H1 (cell line): ENCODE measurements at regions not wholly inside any gene's neighbourhood (a gene's known extent, or its start where the extent isn't known, plus 50 kb on each side); places are given as distances from the start of the nearest gene placed in this dataset.

Experiments used
- CTCF ChIA-PET: fragments of 300-600 bp; sonication (Branson Sonifier 250); formaldehyde crosslinking; loops from one replicate; lab custom pipeline; 2021; ENCODE audit not compliant: partially characterized antibody; lab: Charles Lee
- POLR2A ChIA-PET: fragments of 300-600 bp; sonication (Branson Sonifier 250); formaldehyde crosslinking; loops from one replicate; lab custom pipeline; 2021; ENCODE audit warnings: inconsistent platforms; ENCODE audit not compliant: partially characterized antibody; lab: Charles Lee
- DNase-seq, 2 experiments: peaks; one replicate each; pipeline versions ENCODE4 v3.0.0 to v3.0.0-alpha.2; 2010 to 2022; ENCODE audit warnings: low spot score in 2 of 2, low read depth in 1 of 2, mixed read lengths in 1 of 2
- FAIRE-seq: peaks from 2 replicates; lab custom pipeline; 2011; peaks lifted over from hg19 to GRCh38; lab: Jason Lieb, UNC
- H2AFZ ChIP-seq: 2 replicates; pipeline ENCODE4 v1.8.1; 2012; ENCODE audit warnings: low read length, inconsistent platforms
- H2AK5ac ChIP-seq: 2 replicates; pipeline ENCODE4 v1.6.1; 2013; ENCODE audit warnings: low read depth, low read length
- H2BK120ac ChIP-seq: replicated peaks from 2 replicates; pipeline ENCODE3; 2013; ENCODE audit warnings: low read depth, low read length, inconsistent platforms
- H2BK12ac ChIP-seq: 2 replicates; pipeline ENCODE4 v1.6.1; 2013; ENCODE audit warnings: low read depth, low read length
- H2BK15ac ChIP-seq: 2 replicates; pipeline ENCODE4 v1.6.1; 2013; ENCODE audit warnings: low read length
- H2BK20ac ChIP-seq: 2 replicates; pipeline ENCODE4 v1.6.1; 2013; ENCODE audit warnings: low read length
- H2BK5ac ChIP-seq: 2 replicates; pipeline ENCODE4 v1.6.1; 2013; ENCODE audit warnings: low read depth, low read length
- H3K14ac ChIP-seq: 2 replicates; pipeline ENCODE4 v1.6.1; 2013; ENCODE audit warnings: inconsistent platforms; ENCODE audit not compliant: insufficient read length
- H3K18ac ChIP-seq: 2 replicates; pipeline ENCODE4 v1.6.1; 2013; ENCODE audit warnings: low read length; ENCODE audit errors: extremely low read depth
- H3K23ac ChIP-seq: 2 replicates; pipeline ENCODE4 v1.6.1; 2013; ENCODE audit warnings: inconsistent platforms; ENCODE audit not compliant: insufficient read length
- H3K23me2 ChIP-seq: 2 replicates; pipeline ENCODE4 v1.6.1; 2013; ENCODE audit warnings: low read depth, low read length
- H3K27ac ChIP-seq: 2 replicates; pipeline ENCODE4 v1.6.1; 2011; ENCODE audit warnings: low read depth, low read length, inconsistent platforms
- H3K27me3 ChIP-seq, 4 experiments: replicated peaks in 1 of 4; 1 replicate in 1 of 4; 2 replicates in 3 of 4; pipeline versions ENCODE4 v1.6.1 to v1.8.1; 2011 to 2013; ENCODE audit warnings: low read length in 3 of 4, mild to moderate bottlenecking in 3 of 4, inconsistent platforms in 2 of 4, mixed read lengths in 2 of 4, moderate library complexity in 1 of 4; ENCODE audit not compliant: control insufficient read depth in 3 of 4, insufficient read depth in 3 of 4; ENCODE audit errors: extremely low read depth in 1 of 4
- H3K36me3 ChIP-seq, 4 experiments: 2 replicates each; pipeline versions ENCODE4 v1.6.1 to v1.8.1; 2011 to 2013; ENCODE audit warnings: mild to moderate bottlenecking in 4 of 4, low read length in 3 of 4, moderate library complexity in 2 of 4, control low read depth in 1 of 4, inconsistent platforms in 1 of 4; ENCODE audit not compliant: insufficient read depth in 4 of 4, control insufficient read depth in 2 of 4
- H3K4ac ChIP-seq: replicated peaks from 2 replicates; pipeline ENCODE3; 2013; ENCODE audit warnings: low read length, low read depth, mixed read lengths, inconsistent platforms; ENCODE audit not compliant: insufficient read length
- H3K4me1 ChIP-seq, 4 experiments: replicated peaks in 1 of 4; 1 replicate in 1 of 4; 2 replicates in 3 of 4; pipeline versions ENCODE4 v1.6.1 to v1.8.1; 2011 to 2013; ENCODE audit warnings: low read length in 3 of 4, inconsistent platforms in 2 of 4, mixed read lengths in 1 of 4; ENCODE audit not compliant: insufficient read depth in 4 of 4, control insufficient read depth in 3 of 4
- H3K4me2 ChIP-seq, 2 experiments: 2 replicates each; pipeline versions ENCODE4 v1.6.1 to v1.8.1; 2011 to 2013; ENCODE audit warnings: low read depth in 2 of 2, low read length in 2 of 2, control low read depth in 1 of 2, inconsistent platforms in 1 of 2, mild to moderate bottlenecking in 1 of 2; ENCODE audit not compliant: insufficient read depth in 1 of 2
- H3K4me3 ChIP-seq, 4 experiments: fragments of 200-600, 300-600 bp in 1 of 4; sonication (generic), shearing (Covaris generic), sonication (Bioruptor Twin) in 1 of 4; 2 replicates each; pipeline versions ENCODE4 v1.5.1 to v1.8.1; 2011 to 2016; ENCODE audit warnings: low read length in 4 of 4, low read depth in 3 of 4, control low read depth in 2 of 4, inconsistent platforms in 2 of 4, mild to moderate bottlenecking in 2 of 4, mixed read lengths in 1 of 4, moderate library complexity in 1 of 4; ENCODE audit not compliant: insufficient read depth in 2 of 4; ENCODE audit errors: extremely low read depth in 1 of 4
- H3K56ac ChIP-seq: replicated peaks from 2 replicates; pipeline ENCODE3; 2013; ENCODE audit warnings: low read depth, mild to moderate bottlenecking, mixed read lengths, low read length, inconsistent platforms; ENCODE audit not compliant: insufficient read length
- H3K79me1 ChIP-seq: 2 replicates; pipeline ENCODE4 v1.6.1; 2013; ENCODE audit warnings: low read depth, low read length, control low read depth
- H3K79me2 ChIP-seq, 2 experiments: 2 replicates each; pipeline versions ENCODE4 v1.6.1 to v1.8.1; 2012 to 2013; ENCODE audit warnings: low read length in 2 of 2, mild to moderate bottlenecking in 2 of 2, inconsistent platforms in 1 of 2; ENCODE audit not compliant: insufficient read depth in 2 of 2, control insufficient read depth in 1 of 2
- H3K9ac ChIP-seq, 4 experiments: replicated peaks in 1 of 4; 1 replicate in 1 of 4; 2 replicates in 3 of 4; pipeline versions ENCODE4 v1.6.1 to v1.8.1; 2011 to 2013; ENCODE audit warnings: low read depth in 3 of 4, low read length in 3 of 4, control low read depth in 2 of 4, mild to moderate bottlenecking in 2 of 4, moderate library complexity in 2 of 4, inconsistent platforms in 1 of 4; ENCODE audit errors: extremely low read depth in 1 of 4
- H3K9me3 ChIP-seq, 2 experiments: 2 replicates each; pipeline versions ENCODE4 v1.6.1 to v1.8.1; 2012 to 2013; ENCODE audit warnings: mild to moderate bottlenecking in 2 of 2, moderate library complexity in 2 of 2, control low read depth in 1 of 2, inconsistent platforms in 1 of 2, low read depth in 1 of 2, low read length in 1 of 2, mixed read lengths in 1 of 2; ENCODE audit not compliant: insufficient read depth in 2 of 2
- H4K20me1 ChIP-seq, 2 experiments: replicated peaks in 1 of 2; 2 replicates each; pipeline versions ENCODE3 to v1.8.1; 2011 to 2013; ENCODE audit warnings: inconsistent platforms in 2 of 2, low read length in 2 of 2, mild to moderate bottlenecking in 1 of 2; ENCODE audit not compliant: insufficient read depth in 2 of 2, control insufficient read depth in 1 of 2
- H4K5ac ChIP-seq: 2 replicates; pipeline ENCODE4 v1.6.1; 2013; ENCODE audit warnings: low read length, low read depth, mixed read lengths, inconsistent platforms; ENCODE audit not compliant: insufficient read length
- H4K8ac ChIP-seq: 2 replicates; pipeline ENCODE4 v1.8.0; 2013; ENCODE audit warnings: mild to moderate bottlenecking, moderate library complexity, low read length, inconsistent platforms; ENCODE audit not compliant: insufficient read depth; ENCODE audit errors: extremely low read depth
- H4K91ac ChIP-seq: replicated peaks from 2 replicates; pipeline ENCODE3; 2013; ENCODE audit warnings: low read length, mixed read lengths, inconsistent platforms; ENCODE audit not compliant: insufficient read length
- SP1 ChIP-seq: IDR thresholded peaks from 2 replicates; pipeline ENCODE4 v1.6.1; 2011; ENCODE audit warnings: low read depth, low read length
- YY1 ChIP-seq: IDR thresholded peaks from 2 replicates; pipeline ENCODE4 v1.6.1; 2011; ENCODE audit warnings: low read depth, mild to moderate bottlenecking, low read length
- WGBS, 2 experiments: shearing (Covaris generic) in 1 of 2; methylation state at CpG; one replicate each; pipeline versions ENCODE4 v1.1.6 to v1.1.7; 2013 to 2015; ENCODE audit warnings: low lambda C conversion rate in 2 of 2, mixed read lengths in 2 of 2, inconsistent platforms in 1 of 2, low coverage in 1 of 2, missing lambda C conversion rate in 1 of 2; ENCODE audit not compliant: insufficient replicate concordance in 2 of 2, insufficient coverage in 1 of 2, insufficient read length in 1 of 2; ENCODE audit errors: extremely low coverage in 1 of 2, missing lambda C conversion rate in 1 of 2; 5-methylcytosine and 5-hydroxymethylcytosine counted together

DNA sequence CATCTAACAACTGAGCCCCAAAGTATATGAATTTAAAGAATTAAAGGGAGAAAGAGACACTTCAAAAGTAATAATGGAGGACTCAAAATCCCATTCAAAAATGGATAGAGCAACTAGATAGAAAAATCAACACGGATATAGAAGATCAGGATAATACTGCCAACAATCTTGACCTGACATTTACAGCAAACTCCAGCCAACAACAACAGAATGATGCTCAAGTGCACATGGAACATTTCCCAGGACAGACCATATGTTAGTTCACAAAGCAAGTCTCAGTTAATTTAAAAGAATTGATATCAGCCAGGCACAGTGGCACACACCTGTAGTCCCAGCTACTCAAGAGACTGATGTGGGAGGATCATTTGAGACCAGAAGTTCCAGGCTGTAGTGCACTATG lies 72.0 kb upstream of the SMARCAD1 start:
- CTCF ChIA-PET, result interaction anchor here (0.6 to 1.2 kb wide), 3 partner anchors 8 to 344 kb away, joined by 3 read pairs; no protein-coding TSS in a partner anchor
- Histone ChIP-seq H2AK5ac (peak overlapping the region; percentile 25; the same call in 1 of the 2 replicates), H3K36me3 (no peaks in the 10 kb centered on the region), H3K18ac (no peak overlapping the region), H3K9me3 (no peaks in the 10 kb centered on the region), H3K79me2 (no peaks in the 10 kb centered on the region), H2BK15ac (no peak overlapping the region), H3K4me1 (no peaks in the 10 kb centered on the region), H3K14ac (no peak overlapping the region), H2BK120ac (no peak overlapping the region), H3K23ac (no peak overlapping the region), H2BK20ac (no peak overlapping the region), H4K91ac (no peak overlapping the region), H4K5ac (no peak overlapping the region), H3K27ac (no peak overlapping the region), H3K4me2 (no peak overlapping the region), H3K27me3 (no peaks in the 10 kb centered on the region), H3K79me1 (no peaks in the 10 kb centered on the region), H4K20me1 (no peaks in the 10 kb centered on the region), H2AFZ (no peak overlapping the region), H3K56ac (no peak overlapping the region), H3K4me3 (no peak overlapping the region), H3K4ac (no peak overlapping the region), H2BK5ac (no peak overlapping the region), H3K9ac (no peak overlapping the region), H2BK12ac (no peak overlapping the region), H3K23me2 (no peaks in the 10 kb centered on the region), H4K8ac (no peak overlapping the region)
- FAIRE-seq (no peak), DNase-seq (no peak)
- POLR2A ChIA-PET, result no interaction called here
- 84% methylated on average over 1 of the region's 1 CpG; no CpG with 5 or more reads in 1 of the 2 experiments for WGBS, 2 experiments
- no peak for TF ChIP-seq YY1
- TF ChIP-seq SP1, result no peak
